ENCODE measurements at regions not wholly inside any gene's neighbourhood (a gene's known extent, or its start where the extent isn't known, plus 50 kb on each side); places are given as distances from the start of the nearest gene placed in this dataset.

DNA sequence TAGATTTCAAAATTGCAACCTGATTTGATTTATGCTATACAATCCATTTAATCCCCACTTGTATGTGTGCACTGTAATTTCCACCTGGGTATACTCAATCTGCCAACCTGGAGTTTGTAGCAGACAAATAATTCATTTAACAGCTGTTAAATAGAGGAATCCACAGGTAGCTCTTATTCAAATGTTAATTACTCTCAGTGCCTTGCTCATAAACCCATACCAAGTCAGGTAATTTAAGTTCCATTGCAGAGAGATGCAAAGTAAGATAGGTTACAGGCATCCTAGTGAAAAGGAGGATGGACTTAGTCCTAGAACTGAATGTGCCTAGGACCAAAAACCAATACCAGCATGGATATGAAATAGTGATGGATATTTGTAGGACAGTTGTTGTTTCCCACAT, 674.2 kb downstream of the TBL1XR1 start:
- DNase-seq, result no peak

DNA sequence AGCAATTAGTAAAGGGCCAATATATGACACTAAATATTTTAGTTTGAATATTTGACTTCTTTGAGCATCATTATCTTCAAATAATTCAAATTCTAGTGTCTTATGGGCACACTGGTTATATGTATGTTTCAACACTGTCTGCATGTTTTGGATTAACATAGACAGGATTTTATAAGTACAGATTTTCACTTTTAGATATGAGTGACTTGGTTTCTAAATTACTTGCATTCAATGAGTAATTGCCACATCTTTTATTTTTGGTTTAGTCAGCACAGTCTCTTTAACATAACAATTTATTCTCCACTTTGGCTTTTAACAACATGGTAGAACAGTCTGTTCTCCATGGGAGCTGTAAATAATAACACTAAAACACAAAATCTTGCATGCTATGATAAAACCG, 674.8 kb downstream of the TBL1XR1 start:
- DNase-seq, result no peak

DNA sequence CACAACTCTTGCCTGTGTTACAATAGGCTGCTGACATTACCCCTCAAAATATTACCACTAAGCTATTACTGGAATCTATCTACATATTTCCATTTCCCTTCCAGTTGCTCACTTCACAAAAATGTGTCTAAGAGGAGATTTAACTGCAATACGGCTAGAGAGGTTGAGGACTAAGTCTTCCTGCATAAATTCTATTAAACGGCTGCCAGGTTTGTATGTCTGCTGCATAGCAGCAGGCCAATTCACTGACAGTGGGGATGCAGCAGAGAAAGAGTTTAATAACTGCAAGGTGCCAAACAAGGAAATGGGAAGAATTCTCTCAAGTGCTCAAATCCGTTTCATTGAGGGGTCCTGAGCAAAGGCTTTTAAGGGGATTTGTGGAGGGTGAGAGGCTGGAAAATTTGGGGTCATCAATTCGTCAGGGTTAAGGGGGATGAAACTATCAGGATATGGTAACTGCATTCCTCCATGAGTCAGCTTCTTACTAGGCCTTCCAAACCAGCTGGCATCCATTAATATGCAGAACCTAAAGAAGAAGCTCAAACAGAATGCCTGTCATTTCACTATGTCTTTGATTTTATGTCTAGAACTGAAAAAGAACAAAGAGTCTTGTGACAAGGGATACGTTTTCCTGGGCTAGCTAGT, 675.6 kb downstream of the TBL1XR1 start:
- DNase-seq, result no peak

DNA sequence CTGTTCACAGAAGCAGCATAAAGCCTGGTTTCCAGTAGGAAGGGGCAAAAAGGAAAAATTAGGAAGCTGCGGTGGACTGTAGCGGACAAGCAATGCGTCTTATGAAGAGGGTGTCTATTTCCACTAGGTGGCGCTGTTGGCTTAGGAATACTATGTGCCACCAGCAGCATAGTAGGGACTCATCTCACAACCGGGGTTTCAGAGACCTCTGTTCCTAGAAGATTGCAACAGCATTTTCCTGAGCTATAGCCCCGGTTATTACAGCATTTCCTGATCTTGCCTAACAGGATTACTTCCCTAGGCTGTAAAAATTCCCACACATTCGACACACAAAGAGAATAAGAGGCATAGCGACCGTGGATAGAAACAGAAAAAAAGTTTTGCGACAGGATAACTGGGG, 683.0 kb downstream of the TBL1XR1 start:
- DNase-seq, result no peak

DNA sequence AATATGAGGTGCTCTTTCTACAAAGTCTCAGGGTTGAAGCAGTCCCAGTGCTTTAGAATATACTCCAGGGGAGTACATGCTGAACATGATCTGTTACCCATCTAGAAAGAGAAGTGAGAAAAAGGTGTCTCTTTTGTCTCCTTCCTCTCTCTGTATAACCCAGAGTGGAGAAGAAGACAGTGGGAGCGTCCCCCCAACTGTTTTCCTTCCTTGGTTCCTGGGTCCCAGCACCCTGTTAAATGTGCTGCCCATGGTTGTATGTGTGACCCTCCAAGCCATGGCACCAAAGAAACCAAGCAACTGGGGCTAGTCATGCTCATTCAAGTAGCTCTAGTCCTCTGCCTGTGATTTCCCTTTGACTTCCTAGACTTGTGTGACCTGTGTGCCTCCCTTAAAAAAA, 683.7 kb downstream of the TBL1XR1 start:
- no peak for DNase-seq

DNA sequence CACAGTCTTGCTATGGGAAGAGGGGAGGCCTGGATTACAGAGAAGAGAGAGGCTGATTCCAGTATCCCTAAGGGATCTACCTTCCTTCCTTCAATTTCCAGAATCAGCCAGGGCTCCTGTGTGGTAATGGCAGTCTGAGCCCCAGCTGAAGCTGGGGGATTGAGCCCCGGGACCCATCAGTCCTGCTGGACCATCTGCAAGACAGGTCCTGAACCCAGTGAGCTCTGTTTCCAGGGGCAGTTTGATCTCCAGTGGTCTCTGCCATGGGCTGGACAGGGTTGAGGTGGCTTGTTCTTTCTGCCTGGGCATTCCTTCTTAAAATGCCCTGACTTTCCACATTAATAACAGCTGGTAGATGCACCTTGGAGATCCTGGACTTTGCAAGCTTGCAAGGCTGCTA, 685.2 kb downstream of the TBL1XR1 start:
- DNase-seq, result no peak

DNA sequence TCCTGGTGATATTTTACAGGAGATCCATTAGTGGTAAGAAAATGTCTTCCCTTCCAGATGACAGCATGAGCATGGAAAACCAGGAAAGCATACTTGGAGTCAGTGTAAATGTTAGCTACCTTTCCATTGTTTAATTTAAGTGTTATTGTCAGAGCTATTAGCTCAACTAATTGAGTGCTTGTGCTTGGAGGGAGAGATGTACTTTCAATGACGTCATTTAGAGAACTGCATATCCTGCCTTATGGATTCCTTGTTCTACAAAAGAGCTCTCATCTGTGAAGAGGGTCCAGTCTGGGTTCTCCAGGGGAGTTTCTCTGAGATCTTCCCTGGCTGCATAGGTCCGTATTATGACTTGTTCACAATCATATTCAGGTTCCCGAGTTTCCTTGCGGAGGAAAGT, 687.2 kb downstream of the TBL1XR1 start:
- no peak for DNase-seq

DNA sequence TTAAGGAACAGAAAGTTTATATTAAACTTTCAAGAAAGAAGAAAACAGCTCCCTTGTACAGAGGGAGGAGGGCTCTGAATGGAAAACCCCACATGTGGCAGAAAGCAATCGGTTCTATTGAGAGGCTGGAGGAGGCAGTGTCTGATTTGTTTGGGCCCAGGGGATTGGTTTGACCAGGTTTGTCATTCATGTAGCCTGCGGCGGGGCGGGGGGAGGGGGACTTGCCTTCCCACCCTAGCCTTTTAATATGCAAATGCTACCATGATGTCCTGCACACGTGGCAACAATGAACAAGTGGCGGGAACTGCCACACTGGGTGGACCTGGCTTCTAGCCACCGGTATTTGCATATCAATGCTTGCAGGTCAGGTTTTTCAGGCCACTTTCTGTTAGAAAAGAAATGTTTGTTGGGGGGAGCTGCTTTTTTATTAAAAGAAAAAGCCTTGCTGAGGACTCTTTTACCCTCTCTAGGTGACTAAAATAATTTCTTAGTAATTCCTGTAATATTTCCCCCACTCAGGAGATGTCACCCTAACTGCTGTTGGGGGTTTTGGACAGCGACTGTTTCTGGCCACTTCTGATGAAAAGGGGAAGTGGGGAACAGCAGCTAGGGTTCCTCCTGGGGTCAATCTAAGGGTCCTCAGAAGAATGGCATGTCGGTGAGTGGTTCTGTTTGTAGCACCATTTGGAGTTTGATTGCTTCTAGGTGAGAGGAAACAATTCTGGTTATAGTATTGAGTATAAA, 691.2 kb downstream of the TBL1XR1 start:
- no peak for DNase-seq

DNA sequence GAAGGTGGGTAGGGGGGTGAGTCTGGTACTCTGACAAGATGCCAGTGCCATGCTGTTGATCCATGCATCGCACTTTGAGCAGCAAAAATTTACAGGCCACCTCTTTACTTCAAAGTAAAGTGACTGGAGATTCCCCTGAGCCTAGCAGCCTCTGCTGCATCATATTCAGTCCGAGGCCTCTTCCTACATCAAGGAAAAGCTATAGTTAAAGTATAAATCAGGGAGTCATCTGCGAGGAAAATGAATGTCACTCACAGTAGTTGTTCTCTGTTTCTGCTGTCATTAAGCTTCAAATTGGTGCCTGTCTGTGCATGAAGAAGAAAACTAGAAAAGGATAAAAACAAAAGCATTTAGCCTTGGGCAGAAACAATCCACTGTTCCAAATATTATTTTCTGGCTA, 706.2 kb downstream of the TBL1XR1 start:
- DNase-seq, result no peak

DNA sequence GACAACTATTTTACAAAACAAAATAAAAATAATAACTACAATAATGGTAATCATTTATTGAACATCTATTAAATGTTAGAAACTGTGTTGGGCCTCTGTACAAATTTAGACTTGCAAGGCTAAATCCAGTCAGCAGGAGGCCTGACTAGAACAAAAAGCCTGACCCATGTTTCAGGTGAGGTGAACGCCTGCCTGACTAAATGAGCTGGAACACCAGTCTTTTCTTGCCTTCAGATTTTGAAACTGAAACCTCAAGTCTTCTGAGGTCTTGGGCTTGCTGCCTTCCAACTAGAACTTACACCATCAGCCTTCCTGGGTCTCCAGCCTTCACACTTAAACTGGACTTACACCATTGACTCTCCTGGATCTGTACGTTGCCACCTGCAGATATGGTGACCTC, 706.9 kb downstream of the TBL1XR1 start:
- DNase-seq, result no peak

DNA sequence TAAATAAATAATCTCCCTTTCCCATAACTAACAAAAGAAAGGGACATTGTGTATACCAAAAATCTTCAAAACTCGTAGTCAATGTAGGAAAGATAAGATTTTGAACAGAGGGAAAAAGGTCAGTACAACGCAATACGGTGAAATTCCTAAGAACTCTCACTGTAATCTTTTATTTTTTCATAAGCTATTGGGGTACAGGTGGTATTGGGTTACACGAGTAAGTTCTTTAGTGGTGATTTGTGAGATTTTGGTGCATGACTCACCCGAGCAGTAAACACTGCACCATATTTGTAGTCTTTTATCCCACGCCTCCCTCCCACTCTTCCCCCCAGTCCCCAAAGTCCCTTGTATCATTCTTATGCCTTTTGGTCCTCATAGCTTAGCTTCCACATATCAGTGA, 718.0 kb downstream of the TBL1XR1 start:
- DNase-seq, result no peak

DNA sequence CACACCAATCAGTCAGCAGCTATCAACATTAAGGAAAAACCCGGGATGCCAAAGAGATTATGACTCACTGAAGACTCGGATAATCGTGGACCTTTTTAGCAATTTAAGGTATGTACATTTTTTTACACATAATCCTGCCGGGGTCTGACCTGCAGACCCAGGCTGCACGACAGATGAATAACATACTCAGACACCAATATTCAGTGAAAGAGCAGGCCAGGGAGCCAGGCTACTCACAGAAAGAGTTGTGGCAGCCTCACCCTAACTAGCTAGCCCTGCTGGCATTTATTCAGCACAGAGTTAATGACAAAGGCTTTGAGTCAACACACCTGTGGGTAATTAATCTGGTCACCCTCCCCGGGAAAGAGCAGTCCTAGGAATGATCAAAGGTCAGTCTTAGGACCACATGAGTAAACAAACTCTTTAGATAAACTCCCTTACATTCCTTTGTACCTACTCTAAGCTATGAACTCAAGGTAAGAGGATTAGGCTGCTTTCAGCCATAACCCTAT, 727.5 kb downstream of the TBL1XR1 start:
- DNase-seq, result no peak

DNA sequence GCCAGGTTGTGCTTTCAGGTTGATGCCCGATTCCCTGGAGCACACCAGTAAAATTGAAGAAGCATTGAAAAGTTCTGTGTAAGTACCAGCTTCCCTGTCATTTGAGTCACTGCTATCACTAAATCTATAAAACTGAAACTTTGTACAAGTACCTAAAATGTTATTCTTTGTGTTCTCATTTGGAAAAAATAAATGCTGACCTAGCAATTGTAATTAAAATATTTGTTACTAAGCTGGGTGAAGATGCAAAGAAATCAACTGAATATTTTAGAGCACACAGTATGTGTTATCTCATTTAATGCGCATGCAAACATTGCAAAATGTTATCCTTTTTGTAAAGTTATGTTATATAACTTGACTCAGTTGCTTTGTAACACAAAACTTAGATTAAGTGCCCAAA, 733.7 kb downstream of the TBL1XR1 start:
- no peak for DNase-seq

DNA sequence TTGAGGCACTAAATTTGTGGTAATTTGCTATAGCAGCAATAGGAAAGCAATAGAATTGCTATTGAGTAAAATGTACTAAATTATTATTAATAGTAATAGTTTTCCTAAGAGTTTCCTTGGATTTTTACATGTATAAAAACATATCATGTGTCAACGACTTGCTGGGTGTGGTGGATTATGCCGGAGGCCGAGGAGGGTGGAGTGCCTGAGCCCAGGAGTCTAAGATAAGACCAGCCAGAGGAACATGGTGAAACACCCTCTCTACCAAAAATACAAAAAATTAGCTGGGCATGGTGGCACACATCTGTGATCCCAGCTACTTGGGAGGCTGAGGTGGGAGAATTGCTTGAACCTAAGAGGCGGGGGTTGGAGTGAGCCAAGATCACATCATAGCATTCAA, 749.9 kb downstream of the TBL1XR1 start:
- DNase-seq, result no peak

DNA sequence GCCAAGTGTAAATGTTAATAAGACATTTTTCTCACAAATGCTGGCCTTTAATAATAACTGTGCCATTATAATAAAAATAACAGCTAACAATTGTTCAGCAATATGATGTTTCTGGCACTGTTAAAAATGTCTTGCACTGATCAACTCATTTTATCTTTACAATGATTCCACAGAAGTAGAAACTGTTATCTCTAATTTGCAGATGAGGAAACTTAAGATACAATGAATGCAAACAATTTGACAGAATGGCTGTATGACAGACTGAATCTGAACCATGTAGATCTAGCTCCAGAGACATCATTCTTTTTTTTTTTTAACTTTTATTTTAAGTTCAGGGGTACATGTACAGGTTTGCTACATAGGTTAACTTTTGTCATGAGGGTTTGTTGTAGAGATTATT, 755.0 kb downstream of the TBL1XR1 start:
- DNase-seq, result no peak

DNA sequence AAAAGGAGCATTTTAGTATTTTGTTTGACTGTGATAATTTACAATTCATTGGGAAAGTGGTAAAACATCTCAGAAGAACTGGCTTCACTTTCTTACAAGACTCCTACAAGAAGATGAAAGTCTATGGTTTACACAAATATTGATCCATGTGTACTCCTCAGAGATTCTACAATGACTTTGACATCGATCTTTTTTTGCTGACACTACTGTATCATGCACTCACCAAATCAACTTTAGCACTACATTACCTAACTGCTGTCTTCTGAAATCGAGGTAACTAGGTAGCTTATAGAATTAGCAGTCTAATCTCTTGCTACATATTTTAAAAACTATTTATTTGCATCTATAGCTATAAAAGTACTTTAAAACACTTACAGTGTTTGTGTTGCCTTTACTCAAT, 757.6 kb downstream of the TBL1XR1 start:
- DNase-seq, result no peak

DNA sequence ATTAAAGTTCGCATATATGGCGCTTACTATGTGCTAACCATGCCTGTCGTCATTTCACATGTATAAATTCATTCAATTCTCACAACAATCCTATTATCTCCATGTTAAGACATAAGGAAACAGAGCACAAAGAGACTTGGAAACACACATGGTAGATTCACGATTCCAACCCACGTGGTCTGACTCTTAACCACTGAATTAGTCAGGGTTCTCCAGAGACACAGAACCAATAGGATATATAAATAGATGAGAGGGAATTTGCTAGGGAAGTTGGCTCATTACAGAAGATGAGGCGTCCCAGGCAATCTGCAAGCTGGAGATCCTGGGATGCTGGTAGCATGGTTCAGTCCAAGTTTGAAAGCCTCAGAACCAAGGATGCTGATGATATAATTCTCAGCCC, 765.3 kb downstream of the TBL1XR1 start:
- no peak for DNase-seq

DNA sequence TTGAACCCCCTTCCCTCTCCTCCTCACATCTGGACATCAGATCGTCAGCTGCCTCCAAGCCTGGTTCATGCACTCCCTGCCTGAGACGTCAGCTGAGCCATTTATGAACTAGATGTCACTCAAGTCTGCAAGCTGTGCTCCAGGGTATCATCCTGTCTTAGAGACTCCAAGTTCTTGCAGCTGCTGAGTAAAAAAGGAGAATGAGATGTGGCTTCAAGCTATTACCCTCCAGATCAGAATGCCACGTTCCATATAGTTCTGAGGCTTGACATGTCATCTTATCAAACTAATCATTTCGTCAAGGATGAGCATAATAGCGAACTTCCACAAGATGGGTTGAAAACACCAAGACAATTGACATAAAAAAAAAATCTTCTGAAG, 766.3 kb downstream of the TBL1XR1 start:
- no peak for DNase-seq

DNA sequence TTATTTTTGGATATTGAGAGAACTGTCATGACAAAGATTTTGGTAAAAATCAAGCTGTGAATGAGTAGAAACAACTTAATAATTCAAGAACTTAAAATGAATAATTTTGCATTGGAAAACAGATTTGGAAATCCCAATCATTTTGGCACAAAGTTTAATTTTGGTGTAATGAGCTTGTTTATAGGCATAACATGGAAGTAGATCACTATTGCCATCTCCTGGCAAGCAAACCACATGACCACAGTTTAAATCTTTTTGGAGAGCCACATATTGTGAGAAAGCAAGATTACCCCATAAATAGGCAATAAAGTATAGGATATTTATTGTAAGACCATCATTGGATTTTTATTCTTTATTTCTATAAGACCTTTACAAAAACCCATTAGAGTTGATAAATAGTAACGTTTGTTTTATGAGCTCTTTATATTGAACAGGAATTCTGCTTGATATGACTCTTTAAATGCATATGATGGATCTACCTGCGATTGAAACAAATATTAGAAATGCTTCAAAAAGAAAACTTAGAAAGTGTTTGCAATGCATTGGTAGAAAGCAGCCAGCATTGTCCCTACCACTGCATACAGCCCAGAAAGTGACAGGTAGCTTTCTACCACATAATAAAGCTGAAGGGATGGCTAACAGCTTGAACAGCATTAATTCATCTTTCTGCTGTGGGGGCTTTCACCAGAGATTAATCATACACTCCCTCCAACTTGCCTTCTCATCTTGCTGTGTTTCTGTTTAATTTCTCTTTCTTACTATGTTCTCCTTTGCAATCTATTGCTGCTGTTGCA, 766.8 kb downstream of the TBL1XR1 start:
- no peak for DNase-seq

DNA sequence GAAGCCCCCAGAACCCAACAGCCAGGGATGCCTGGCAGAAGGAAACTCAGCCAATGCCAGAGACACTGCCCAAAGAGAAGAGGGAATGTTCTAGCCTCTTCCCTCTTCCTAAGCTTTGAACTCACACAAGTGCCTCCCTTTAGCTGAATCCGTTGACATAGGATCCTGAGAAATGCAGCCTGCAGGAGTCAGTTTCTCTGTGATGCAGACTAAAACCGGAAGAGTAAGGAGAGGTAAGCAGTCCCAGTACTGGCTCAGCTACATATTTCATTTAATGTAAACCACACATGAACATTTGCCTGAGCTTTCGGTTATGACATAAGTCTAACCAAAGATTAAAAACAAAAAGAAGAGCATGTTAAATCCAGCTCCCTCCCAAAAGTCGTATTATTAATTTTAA, 768.7 kb downstream of the TBL1XR1 start:
- DNase-seq, result no peak

DNA sequence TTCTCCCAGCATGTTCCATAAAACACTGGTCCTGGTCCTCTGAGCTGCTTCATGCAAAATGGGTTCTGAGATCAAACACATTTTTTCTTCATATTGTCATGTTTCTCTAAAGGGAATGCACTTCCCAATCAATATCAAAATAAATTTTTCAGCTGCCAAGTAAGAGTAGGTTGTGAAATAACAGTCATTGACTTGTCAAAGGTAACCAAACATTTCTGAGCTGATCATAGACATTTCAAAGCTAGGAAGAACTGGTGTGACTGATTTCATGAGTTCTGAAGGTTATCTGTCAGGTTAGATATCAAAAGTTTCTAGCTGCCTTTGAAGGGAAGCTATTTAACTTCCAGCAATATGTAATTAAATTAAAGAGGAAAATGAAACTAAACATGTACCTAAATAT, 770.9 kb downstream of the TBL1XR1 start:
- DNase-seq, result no peak

DNA sequence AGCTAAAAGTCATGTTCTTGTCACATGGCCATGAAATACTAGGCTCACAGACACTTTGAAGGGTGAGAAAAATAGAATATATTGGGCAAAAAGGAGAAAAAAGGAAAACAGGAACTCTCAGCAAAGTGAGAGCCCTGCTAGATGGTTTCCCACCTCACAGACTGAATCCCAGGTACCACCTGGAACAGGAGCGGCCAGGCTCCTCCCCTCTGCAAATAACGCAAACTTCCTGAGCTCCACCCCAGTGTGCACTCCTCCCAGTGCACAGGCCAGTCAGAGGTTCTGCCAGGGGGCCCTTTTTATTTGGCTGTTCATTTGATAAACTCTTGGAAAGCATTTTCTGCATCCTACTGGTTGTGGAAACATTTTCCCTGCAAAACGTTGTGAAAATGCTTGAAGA, 780.4 kb downstream of the TBL1XR1 start:
- no peak for DNase-seq

DNA sequence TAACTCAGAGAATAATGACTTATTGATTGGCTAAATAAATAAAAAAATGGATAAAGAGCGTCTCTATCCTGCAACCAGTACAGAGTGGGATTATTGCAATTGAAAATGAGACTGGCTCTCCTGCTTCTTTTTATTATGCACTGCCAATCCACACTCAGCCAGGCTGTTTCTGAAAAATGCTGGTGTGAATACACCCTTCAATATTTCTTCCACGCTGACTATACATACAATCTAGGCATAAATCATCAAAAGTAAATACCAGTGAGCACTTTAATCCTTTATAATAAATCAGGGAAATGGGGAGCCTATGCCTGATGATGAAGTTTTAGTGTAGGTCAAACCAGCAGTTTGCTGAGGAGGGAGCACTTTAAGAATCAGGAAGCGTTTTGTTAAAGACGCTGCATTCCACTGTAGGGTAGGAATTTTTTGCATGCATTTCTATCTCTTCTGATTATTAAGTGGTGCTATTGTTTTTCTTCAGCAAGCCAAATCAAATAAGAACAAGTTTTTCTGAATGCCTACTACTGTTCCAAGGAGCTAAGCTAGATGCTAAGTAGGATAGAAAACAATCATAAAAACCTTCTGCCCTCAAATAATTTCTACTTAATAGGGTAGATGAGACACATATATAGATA, 781.5 kb downstream of the TBL1XR1 start:
- DNase-seq, result no peak

DNA sequence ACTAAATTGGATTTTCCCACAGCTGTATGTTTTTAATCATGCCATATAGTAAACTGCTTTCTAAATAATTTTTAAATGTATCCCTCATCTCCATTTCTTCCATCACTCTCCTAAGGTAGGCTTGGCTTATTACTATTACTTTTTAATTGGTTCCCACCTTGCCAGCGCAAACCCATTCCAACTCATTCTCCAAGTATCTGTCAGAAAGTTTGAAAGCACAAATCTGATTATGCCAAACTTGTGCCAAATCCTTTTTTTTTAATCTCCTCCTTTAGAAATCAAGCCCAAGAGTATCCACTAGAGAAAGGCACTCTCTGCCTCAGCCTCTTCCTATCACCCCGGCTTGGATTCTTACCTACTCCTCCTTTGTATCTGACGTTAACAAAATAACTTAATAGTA, 784.5 kb downstream of the TBL1XR1 start:
- no peak for DNase-seq

Measured in CD4-positive, alpha-beta T cell treated with Interleukin-10 for 1 hour (primary cell).